Thoracic aorta (tissue), 2 donors: ENCODE measurements at regions not wholly inside any gene's neighbourhood (a gene's known extent, or its start where the extent isn't known, plus 50 kb on each side); places are given as distances from the start of the nearest gene placed in this dataset.

Source experiments
- ATAC-seq: fragments of 150-250 bp; one replicate; pipeline ENCODE4 v1.8.0; 2017; ENCODE audit warnings: low read depth; ENCODE audit not compliant: insufficient number of reproducible peaks, low FRiP score
- DNase-seq: peaks from one replicate; pipeline ENCODE4 v3.0.0-alpha.2; 2020; ENCODE audit warnings: low spot score
- H3K27ac ChIP-seq, 2 donors: fragments of 200-600 bp; sonication (generic); 1 replicate in 1 of 2; 2 replicates in 1 of 2; pipeline ENCODE4 v1.5.1; 2016; ENCODE audit warnings: mild to moderate bottlenecking in 2 of 2, moderate library complexity in 2 of 2
- H3K27me3 ChIP-seq: fragments of 200-600 bp; sonication (generic); replicated peaks from 2 replicates; pipeline ENCODE4 v1.6.0; 2016; ENCODE audit warnings: mild to moderate bottlenecking; ENCODE audit not compliant: insufficient read depth
- H3K36me3 ChIP-seq: fragments of 200-600 bp; sonication (generic); one replicate; pipeline ENCODE4 v1.5.1; 2016
- H3K4me1 ChIP-seq, 2 donors: fragments of 200-600 bp; sonication (generic); 1 replicate in 1 of 2; 2 replicates in 1 of 2; pipeline versions ENCODE4 v1.5.1 to v1.6.0; 2016; ENCODE audit warnings: low read depth in 2 of 2, mild to moderate bottlenecking in 1 of 2; ENCODE audit not compliant: control insufficient read depth in 1 of 2
- H3K4me3 ChIP-seq: fragments of 200-600 bp; sonication (generic); 2 replicates; pipeline ENCODE4 v1.5.1; 2016; ENCODE audit warnings: mild to moderate bottlenecking
- H3K9me3 ChIP-seq: fragments of 200-600 bp; sonication (generic); 2 replicates; pipeline ENCODE4 v1.5.1; 2016
- CTCF ChIP-seq: fragments of 200-600 bp; sonication (generic); IDR thresholded peaks from one replicate; pipeline ENCODE4 v1.5.1; 2019; ENCODE audit warnings: antibody characterized with exemption

DNA sequence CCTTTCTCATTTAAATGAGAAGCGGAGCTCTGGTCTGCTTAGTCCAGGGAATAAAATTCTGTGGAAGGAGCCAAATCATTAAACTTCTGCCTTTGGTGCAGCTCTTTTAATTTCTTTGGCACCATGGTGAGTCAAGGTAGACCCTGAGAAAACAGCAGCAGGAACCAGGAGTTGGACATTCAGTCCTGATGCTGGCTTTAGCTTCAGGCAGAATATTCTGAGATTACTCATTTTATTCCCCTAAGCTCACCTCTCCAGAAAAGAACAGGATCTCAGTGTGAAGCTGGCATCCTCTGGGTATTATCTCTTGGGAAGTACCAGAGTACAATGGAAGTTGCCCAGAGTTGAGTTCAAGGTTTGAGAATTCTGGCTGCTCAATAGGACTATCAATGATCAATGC, 211.6 kb upstream of the NRP1 start:
- Histone ChIP-seq H3K4me3 (no peak overlapping the region), H3K36me3 (no peaks in the 10 kb centered on the region), H3K27me3 (no peaks in the 10 kb centered on the region), H3K4me1 (no peaks in the 10 kb centered on the region), H3K27ac (no peak overlapping the region), H3K9me3 (peaks cover 3% of the 10 kb centered on the region)
- no peak for ATAC-seq
- no peak for DNase-seq
- no peak for TF ChIP-seq CTCF

DNA sequence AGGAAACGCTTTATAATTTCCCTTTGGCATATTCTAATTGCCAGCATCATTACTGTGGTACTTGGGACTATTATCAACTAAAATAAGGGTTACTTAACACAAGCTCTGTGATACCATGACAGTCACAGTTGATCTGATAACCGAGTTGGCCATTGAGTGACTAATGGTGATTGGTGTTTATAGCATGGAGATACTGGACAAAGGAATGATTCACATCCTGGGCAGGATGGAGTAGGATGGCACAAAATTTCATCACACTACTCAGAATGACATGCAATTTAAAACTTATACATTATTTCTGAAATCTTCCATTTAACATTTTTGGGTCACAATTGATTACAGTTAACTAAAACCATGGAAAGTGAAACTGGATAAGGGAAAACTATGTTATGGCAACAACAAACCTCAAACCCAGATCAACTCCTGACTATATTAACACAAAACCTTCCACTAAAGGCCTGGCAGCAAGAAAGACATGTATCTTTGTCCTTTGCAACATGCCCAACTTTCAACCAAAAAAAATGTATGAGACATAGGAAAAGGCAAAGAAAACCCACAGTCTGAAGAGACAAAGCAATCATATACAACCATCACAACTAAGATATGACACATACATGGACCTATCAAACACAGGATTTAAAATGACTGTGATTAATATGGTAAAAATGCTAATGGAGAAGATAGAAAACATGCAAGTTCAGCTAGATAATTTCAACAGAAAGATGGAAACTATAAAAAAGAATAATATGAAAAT, 208.5 kb upstream of the NRP1 start:
- ATAC-seq (no peak), DNase-seq (no peak)
- H3K4me3 ChIP-seq: no peak overlapping the region
- no peaks in the 10 kb centered on the region for H3K36me3 ChIP-seq
- H3K9me3 ChIP-seq: peaks cover 3% of the 10 kb centered on the region
- H3K4me1 ChIP-seq: no peaks in the 10 kb centered on the region
- H3K27me3 ChIP-seq: no peaks in the 10 kb centered on the region
- no peak overlapping the region for H3K27ac ChIP-seq
- TF ChIP-seq CTCF: no peak

- ATAC-seq: no peak
- peaks cover 3% of the 10 kb centered on the region for H3K9me3 ChIP-seq
- no peak overlapping the region for H3K4me3 ChIP-seq
- H3K36me3 ChIP-seq: no peaks in the 10 kb centered on the region
- no peak for DNase-seq
- no peak overlapping the region for H3K27ac ChIP-seq
- no peaks in the 10 kb centered on the region for H3K27me3 ChIP-seq
- H3K4me1 ChIP-seq: no peaks in the 10 kb centered on the region
- TF ChIP-seq CTCF: no peak
These were observed 204.6 kb upstream of the NRP1 start for GRCh38 chr10:33539116-33539515.

- H3K4me3 ChIP-seq: no peak overlapping the region
- TF ChIP-seq CTCF: no peak
- DNase-seq (no peak), ATAC-seq (no peak)
- no peaks in the 10 kb centered on the region for H3K4me1 ChIP-seq
- H3K27me3 ChIP-seq: no peaks in the 10 kb centered on the region
- no peaks in the 10 kb centered on the region for H3K9me3 ChIP-seq
- H3K27ac ChIP-seq: no peak overlapping the region
- H3K36me3 ChIP-seq: no peaks in the 10 kb centered on the region
These were observed 202.6 kb upstream of the NRP1 start for GRCh38 chr10:33537066-33537465.

- no peaks in the 10 kb centered on the region for H3K36me3 ChIP-seq
- H3K9me3 ChIP-seq: no peaks in the 10 kb centered on the region
- no peak for TF ChIP-seq CTCF
- H3K4me1 ChIP-seq: no peaks in the 10 kb centered on the region
- no peak for ATAC-seq
- H3K4me3 ChIP-seq: no peak overlapping the region
- no peaks in the 10 kb centered on the region for H3K27me3 ChIP-seq
- no peak for DNase-seq
- no peak overlapping the region for H3K27ac ChIP-seq
These were observed 202.0 kb upstream of the NRP1 start for GRCh38 chr10:33536508-33536907.
